Skin epidermis (tissue), 12 donors: ENCODE measurements at regions not wholly inside any gene's neighbourhood (a gene's known extent, or its start where the extent isn't known, plus 50 kb on each side); places are given as distances from the start of the nearest gene placed in this dataset.

Source experiments
- H3K27ac ChIP-seq, 21 experiments: fragments of 200-600 bp; sonication (generic) in 11 of 21; one replicate each; pipeline ENCODE4 v1.5.0; 2020; ENCODE audit warnings: mild to moderate bottlenecking in 3 of 21, inconsistent platforms in 2 of 21, moderate library complexity in 2 of 21
- H3K4me3 ChIP-seq, 7 experiments: fragments of 200-600 bp; sonication (generic) in 2 of 7; one replicate each; pipeline ENCODE4 v1.5.0; 2020; ENCODE audit warnings: inconsistent platforms in 2 of 7, mild to moderate bottlenecking in 2 of 7, moderate library complexity in 1 of 7

DNA sequence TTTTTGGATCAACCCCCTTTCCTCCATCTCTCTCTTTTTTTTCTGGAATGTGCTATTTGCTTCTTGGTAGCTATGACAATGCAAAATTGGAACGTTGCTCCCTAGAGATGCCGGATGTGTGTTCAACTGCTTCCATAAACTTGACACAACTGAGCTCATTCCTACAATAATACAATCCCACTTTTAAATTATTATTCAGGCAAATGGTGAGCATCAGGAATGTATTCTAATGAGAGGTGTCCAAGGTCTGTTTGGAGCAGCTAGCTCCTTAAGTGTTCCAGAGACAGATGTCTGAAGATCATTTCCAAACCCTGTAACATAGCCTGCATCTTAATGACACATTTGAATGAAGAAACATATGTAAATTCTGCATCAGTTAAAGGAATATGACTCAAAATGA is 518.4 kb downstream of the TAF11L14 start:
- no peak overlapping the region for H3K27ac ChIP-seq
- no peak overlapping the region for H3K4me3 ChIP-seq

DNA sequence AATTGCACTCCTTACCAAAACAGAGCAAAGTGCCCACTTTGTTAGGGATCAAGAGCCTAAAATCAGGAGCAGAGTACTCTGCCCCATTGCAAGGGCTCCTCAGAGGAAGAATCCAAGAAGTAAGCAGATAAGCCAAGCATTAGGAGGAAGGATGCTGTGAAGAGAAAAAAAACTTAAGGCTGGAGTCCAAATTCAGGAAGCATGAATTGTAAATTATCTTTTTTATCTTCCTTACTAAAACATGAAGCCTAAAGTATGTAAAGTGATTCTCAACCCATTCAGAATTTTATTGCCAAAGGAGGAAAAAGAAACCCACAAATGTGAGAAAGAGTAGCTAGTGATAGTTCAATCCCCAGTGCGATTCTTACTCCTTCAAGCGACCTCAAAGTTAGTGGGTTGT is 523.9 kb downstream of the TAF11L14 start:
- no peak overlapping the region for H3K4me3 ChIP-seq
- H3K27ac ChIP-seq, result no peak overlapping the region

DNA sequence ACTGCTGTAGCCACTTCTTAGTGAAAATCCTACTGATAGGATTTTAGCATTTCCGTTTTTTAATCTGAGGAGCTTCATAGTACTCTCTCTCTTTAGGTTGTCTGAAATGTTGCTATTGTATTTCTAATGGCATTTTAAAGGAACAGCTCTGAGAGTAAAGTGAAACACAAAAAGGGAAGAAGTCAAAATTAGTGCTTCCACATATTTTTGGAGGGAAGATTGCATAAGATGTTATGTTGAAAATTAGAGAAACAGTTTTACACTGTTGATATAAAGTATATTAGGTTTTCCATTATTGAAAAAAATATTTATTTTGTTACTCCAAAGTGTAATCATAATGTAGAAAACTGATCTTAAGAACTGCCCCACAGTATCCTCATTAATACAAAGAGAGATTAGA is 525.1 kb downstream of the TAF11L14 start:
- Histone ChIP-seq H3K4me3 (no peak overlapping the region), H3K27ac (no peak overlapping the region)

GRCh38 chr5:18171684-18172083 is 537.4 kb downstream of the TAF11L14 start:
- Histone ChIP-seq H3K27ac (no peak overlapping the region), H3K4me3 (no peak overlapping the region)

DNA sequence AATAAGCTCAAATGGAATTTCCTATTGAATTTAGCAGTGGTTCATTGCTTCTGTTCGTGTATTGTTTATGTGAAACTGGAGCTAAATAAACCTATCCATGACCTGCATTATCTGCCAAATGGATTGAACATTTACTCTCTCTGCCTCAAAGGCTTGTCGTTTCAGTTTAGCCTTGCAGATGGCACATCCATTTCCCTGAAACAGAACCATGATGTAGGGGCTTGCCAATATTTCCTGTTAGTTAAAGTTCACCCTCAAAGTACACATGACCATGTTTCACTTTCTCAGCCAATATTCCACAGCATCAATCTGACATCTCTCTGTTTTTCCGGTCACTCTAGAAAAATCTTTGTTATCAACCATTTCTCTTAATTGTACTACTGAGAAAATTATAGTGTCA is 545.3 kb downstream of the TAF11L14 start:
- Histone ChIP-seq H3K4me3 (no peak overlapping the region), H3K27ac (no peak overlapping the region)

GRCh38 chr5:18181575-18181974 is 547.3 kb downstream of the TAF11L14 start:
- Histone ChIP-seq H3K4me3 (no peak overlapping the region), H3K27ac (no peak overlapping the region)

GRCh38 chr5:18195910-18196309 is 561.6 kb downstream of the TAF11L14 start:
- H3K27ac ChIP-seq, result no peak overlapping the region
- H3K4me3 ChIP-seq, result no peak overlapping the region

DNA sequence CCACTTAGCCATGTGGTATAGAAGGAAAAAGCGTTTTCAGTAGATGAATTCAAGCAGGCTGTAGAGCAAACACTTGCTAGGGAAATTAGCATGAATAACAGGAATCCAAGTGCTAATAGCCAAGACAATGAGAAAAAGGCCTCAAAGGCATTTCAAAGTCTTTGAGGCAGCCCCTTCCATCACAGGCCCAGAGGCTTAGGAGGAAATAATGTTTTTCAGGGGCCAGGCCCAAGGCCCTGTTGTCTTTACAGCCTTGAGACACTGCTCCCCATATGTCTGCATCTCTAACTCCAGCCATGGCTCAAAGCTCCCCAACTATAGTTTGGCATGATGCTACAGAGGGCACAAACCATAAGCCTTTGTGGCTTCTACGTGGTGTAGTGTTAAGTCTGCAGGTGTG is 563.5 kb downstream of the TAF11L14 start:
- Histone ChIP-seq H3K4me3 (no peak overlapping the region), H3K27ac (no peak overlapping the region)

GRCh38 chr5:18202164-18202563 is 567.9 kb downstream of the TAF11L14 start:
- Histone ChIP-seq H3K4me3 (no peak overlapping the region), H3K27ac (no peak overlapping the region)

- H3K27ac ChIP-seq, result no peak overlapping the region
- H3K4me3 ChIP-seq, result no peak overlapping the region
Observed at GRCh38 chr5:18203296-18203695, 569.0 kb downstream of the TAF11L14 start.

GRCh38 chr5:18213666-18214065 is 579.4 kb downstream of the TAF11L14 start:
- H3K27ac ChIP-seq, result no peak overlapping the region
- H3K4me3 ChIP-seq, result no peak overlapping the region

- no peak overlapping the region for H3K4me3 ChIP-seq
- H3K27ac ChIP-seq, result no peak overlapping the region
Observed at GRCh38 chr5:18216016-18216415, 581.8 kb downstream of the TAF11L14 start.

DNA sequence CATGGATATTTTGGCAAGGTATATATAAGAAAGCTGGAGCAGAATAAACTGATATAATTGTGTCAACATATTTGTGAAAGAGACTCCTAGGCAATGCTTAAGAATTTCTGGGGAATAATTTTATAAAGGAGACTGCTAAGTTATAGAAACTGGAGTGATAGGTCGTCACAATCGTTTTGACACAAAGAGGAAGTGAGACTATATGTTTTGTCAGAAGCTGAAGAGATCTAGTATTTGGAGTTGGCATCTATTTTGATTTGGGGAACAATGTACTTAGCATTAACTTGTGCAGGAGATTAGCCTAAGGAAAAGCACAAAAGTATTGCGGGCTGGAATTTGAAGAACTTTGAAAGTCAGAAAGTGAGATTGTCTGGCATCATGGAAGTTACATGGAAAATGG is 582.5 kb downstream of the TAF11L14 start:
- no peak overlapping the region for H3K27ac ChIP-seq
- no peak overlapping the region for H3K4me3 ChIP-seq

GRCh38 chr5:18219241-18219640 is 585.0 kb downstream of the TAF11L14 start:
- no peak overlapping the region for H3K27ac ChIP-seq
- no peak overlapping the region for H3K4me3 ChIP-seq

- H3K4me3 ChIP-seq, result no peak overlapping the region
- no peak overlapping the region for H3K27ac ChIP-seq
Observed at GRCh38 chr5:18220631-18221030, 586.4 kb downstream of the TAF11L14 start.

DNA sequence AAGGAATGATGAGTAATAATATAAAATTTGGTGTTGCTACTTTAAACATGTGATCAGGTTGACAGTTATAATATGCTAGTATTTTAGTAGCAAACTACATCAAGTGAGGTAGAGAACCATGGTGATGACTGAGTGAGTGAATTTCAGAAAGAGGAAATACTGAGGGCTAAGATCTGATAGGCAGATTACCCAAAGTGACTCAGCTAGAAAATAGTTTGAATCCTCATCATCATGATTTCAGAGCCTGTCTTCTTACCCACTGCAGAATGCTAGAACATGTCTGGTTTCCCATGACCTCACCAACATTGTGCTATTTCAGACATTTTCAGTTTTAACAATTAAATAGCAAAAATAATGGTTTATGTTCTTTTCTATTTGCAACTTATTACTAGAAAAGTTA is 602.1 kb downstream of the TAF11L14 start:
- Histone ChIP-seq H3K27ac (no peak overlapping the region), H3K4me3 (no peak overlapping the region)

DNA sequence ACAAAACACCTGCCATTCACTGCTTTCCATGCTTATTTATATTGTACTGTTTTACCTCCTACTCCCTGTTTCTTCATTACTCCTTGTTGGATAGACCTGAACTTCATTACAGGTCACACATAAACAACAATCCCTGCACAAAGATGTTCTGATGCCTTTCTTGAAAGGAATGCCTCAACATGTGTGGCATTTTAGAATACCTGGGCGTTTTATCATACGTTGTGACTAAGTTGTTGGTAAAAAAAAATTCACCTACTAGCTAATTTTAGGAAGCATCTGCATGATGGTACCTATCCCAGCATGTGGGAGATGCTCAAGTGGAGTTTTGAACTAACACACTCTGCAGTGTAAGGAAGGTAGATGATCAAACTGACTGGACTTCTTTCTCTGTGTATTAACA is 604.1 kb downstream of the TAF11L14 start:
- no peak overlapping the region for H3K27ac ChIP-seq
- no peak overlapping the region for H3K4me3 ChIP-seq

GRCh38 chr5:18240971-18241370 is 606.7 kb downstream of the TAF11L14 start:
- Histone ChIP-seq H3K4me3 (no peak overlapping the region), H3K27ac (no peak overlapping the region)

- H3K27ac ChIP-seq, result no peak overlapping the region
- no peak overlapping the region for H3K4me3 ChIP-seq
Observed at GRCh38 chr5:18243846-18244245, 609.6 kb downstream of the TAF11L14 start.

GRCh38 chr5:18244309-18244708 is 610.0 kb downstream of the TAF11L14 start:
- H3K4me3 ChIP-seq, result no peak overlapping the region

GRCh38 chr5:18252559-18252958 is 618.3 kb downstream of the TAF11L14 start:
- H3K4me3 ChIP-seq, result no peak overlapping the region
- no peak overlapping the region for H3K27ac ChIP-seq

More at GRCh38 chr5:18244309-18244708, 610.0 kb downstream of the TAF11L14 start:
- H3K27ac ChIP-seq, result no peak overlapping the region

DNA sequence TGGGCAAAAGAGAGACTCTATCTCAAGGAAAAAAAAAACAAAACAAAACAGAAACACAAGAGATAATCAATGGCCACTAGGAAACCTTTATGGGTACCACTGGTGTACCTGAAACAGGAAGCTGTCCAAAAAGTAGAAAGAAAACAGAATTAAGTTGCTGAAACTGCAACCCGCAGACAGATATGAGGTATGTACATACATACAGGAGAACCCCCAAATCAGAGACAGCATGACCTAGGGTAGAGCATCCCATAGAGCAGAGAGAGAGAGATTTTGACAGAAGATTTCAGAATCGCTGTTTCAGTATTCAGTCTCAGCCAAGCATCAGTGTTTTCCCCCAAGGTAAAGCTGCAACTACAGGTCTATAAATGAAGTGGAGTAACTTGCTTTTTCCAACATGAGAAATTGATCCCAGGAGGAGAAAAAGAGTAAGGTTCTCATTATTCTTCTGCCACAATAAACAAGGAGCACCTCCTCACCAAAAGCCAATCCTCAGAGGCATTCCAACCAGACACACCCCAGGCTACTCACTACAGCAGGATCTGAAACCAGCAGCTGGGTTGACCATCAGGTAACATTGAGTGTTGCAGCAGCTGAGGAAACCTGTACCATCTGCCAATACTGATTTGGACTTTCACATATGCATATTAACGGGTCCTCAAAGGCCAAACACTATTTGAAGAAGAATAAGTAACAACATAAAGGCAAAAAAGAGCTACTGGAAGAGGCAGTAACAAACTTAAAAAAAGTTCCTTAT is 630.0 kb downstream of the TAF11L14 start:
- no peak overlapping the region for H3K27ac ChIP-seq
- H3K4me3 ChIP-seq, result no peak overlapping the region
